Activated T-cell treated with anti-CD3 and anti-CD28 coated beads for 24 hours (primary cell): ENCODE measurements at regions not wholly inside any gene's neighbourhood (a gene's known extent, or its start where the extent isn't known, plus 50 kb on each side); places are given as distances from the start of the nearest gene placed in this dataset.
A peak's percentile ranks its signal among the peaks of the same experiment; 100 is the strongest.

ENCODE experiments used
- DNase-seq: peaks from one replicate; pipeline ENCODE4 v3.0.0-alpha.2; 2020; ENCODE audit warnings: low read depth

GRCh38 chr16:47779201-47780016, 318.3 kb downstream of the PHKB start:
- DNase-seq, result peak; percentile 17

GRCh38 chr16:47778106-47778801, 317.1 kb downstream of the PHKB start:
- no peak for DNase-seq

- no peak for DNase-seq
Measured at GRCh38 chr16:47777220-47777619, 316.1 kb downstream of the PHKB start.

- no peak for DNase-seq
Measured at GRCh38 chr16:47774661-47775060, 313.5 kb downstream of the PHKB start.

GRCh38 chr16:47753659-47754058, 292.5 kb downstream of the PHKB start:
- no peak for DNase-seq
